Panc1 (cell line): ENCODE measurements at regions not wholly inside any gene's neighbourhood (a gene's known extent, or its start where the extent isn't known, plus 50 kb on each side); places are given as distances from the start of the nearest gene placed in this dataset.

Experiments used
- CTCF ChIP-seq: fragments of 450-650 bp; IDR thresholded peaks from 2 replicates; pipeline ENCODE4 v1.5.1; 2017; ENCODE audit warnings: mild to moderate bottlenecking
- POLR2AphosphoS5 ChIP-seq: IDR thresholded peaks from 2 replicates; pipeline ENCODE4 v1.6.1; 2012; ENCODE audit warnings: mild to moderate bottlenecking, low read depth, low read length, moderate library complexity
- REST ChIP-seq, 2 experiments: IDR thresholded peaks; 2 replicates each; pipeline ENCODE4 v1.6.1; 2011 to 2012; ENCODE audit warnings: low read depth in 2 of 2, control low read depth in 1 of 2, low read length in 1 of 2, mild to moderate bottlenecking in 1 of 2, moderate library complexity in 1 of 2; ENCODE audit not compliant: insufficient read depth in 1 of 2
- SIN3A ChIP-seq: IDR thresholded peaks from 2 replicates; pipeline ENCODE4 v1.6.1; 2012; ENCODE audit warnings: low read depth, mild to moderate bottlenecking, low read length, moderate library complexity, borderline replicate concordance; ENCODE audit not compliant: insufficient read depth
- TCF7L2 ChIP-seq: IDR thresholded peaks from 2 replicates; pipeline ENCODE4 v1.6.1; 2011; ENCODE audit warnings: mild to moderate bottlenecking, low read depth, low read length, inconsistent platforms

- no peak for TF ChIP-seq CTCF
- no peak for TF ChIP-seq POLR2AphosphoS5
- no peak for TF ChIP-seq REST (IDR thresholded peaks at IDR 0.05; ENCODE audit: insufficient read depth in 1 of 2, low read depth in 2 of 2, low read length in 1 of 2)
- no peak for TF ChIP-seq SIN3A
- no peak for TF ChIP-seq TCF7L2
Observed at GRCh38 chr14:104298458-104298857, 160.1 kb downstream of the KIF26A start.
